ENCODE measurements at regions not wholly inside any gene's neighbourhood (a gene's known extent, or its start where the extent isn't known, plus 50 kb on each side); places are given as distances from the start of the nearest gene placed in this dataset.
A peak's percentile ranks its signal among the peaks of the same experiment; 100 is the strongest.

DNA sequence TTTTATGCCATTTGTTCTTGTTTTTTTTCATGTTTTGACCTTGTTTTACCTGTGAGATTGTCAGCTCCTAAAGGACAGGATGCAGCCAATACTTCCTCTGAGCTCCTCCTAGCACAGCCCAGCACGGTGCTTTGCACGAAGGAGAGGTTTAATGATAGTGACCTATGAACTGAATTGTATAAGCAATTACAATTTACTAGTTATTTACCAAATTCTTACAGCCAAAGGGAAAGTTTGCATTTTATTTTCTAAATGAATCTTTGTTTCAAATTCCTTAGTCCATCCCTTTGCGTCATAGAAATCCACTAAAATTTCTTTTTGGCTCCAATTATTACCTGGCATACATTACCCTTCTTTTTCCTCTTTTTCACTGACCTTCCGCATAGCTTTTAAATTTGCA lies 326.1 kb downstream of the TDRD15 start (continued):
- TF ChIP-seq ATF6 (CRISPR knock-in tag; IDR thresholded peaks at IDR 0.05) (no peak), CBFB (CRISPR knock-in tag; IDR thresholded peaks at IDR 0.05; ENCODE audit: low read depth) (no peak), ZNF423 (CRISPR knock-in tag; IDR thresholded peaks at IDR 0.05) (no peak), MXD4 (CRISPR knock-in tag; IDR thresholded peaks at IDR 0.05; ENCODE audit: borderline replicate concordance) (no peak), GABPB1 (CRISPR knock-in tag; IDR thresholded peaks at IDR 0.05) (no peak)

GRCh38 chr2:21451403-21451802 lies 327.6 kb downstream of the TDRD15 start:
- no peak overlapping the region for H3K4me3 Mint-ChIP-seq
- ATAC-seq (no peak), DNase-seq (ENCODE audit: low spot score) (no peak)
- no peak overlapping the region for H3K27ac Mint-ChIP-seq
- ChIA-PET CTCF (no interaction called here), POLR2A (no interaction called here)
- peaks cover 50% of the 10 kb centered on the region for H3K4me1 Mint-ChIP-seq
- TF ChIP-seq E2F4 (CRISPR knock-in tag; IDR thresholded peaks at IDR 0.05; ENCODE audit: borderline replicate concordance, low read depth) (no peak), NR1H2 (CRISPR knock-in tag; IDR thresholded peaks at IDR 0.05) (no peak), NFE2L1 (CRISPR knock-in tag; IDR thresholded peaks at IDR 0.05) (no peak), FOXJ3 (CRISPR knock-in tag; IDR thresholded peaks at IDR 0.05; ENCODE audit: borderline replicate concordance) (no peak), ZNF317 (CRISPR knock-in tag; IDR thresholded peaks at IDR 0.05; ENCODE audit: borderline replicate concordance, low read depth) (no peak), ZNF671 (CRISPR knock-in tag; IDR thresholded peaks at IDR 0.05) (no peak), KAT7 (CRISPR knock-in tag; IDR thresholded peaks at IDR 0.05; ENCODE audit: borderline replicate concordance) (no peak), PRRX2 (CRISPR knock-in tag; IDR thresholded peaks at IDR 0.05) (no peak), E2F5 (CRISPR knock-in tag; IDR thresholded peaks at IDR 0.05) (no peak), ELF4 (CRISPR knock-in tag; IDR thresholded peaks at IDR 0.05; ENCODE audit: low read depth) (no peak), ZBTB43 (CRISPR knock-in tag; IDR thresholded peaks at IDR 0.05) (no peak), EMX1 (CRISPR knock-in tag; IDR thresholded peaks at IDR 0.05) (no peak), TP53 (CRISPR knock-in tag; IDR thresholded peaks at IDR 0.05) (no peak), RELA (CRISPR knock-in tag; IDR thresholded peaks at IDR 0.05; ENCODE audit: borderline replicate concordance) (no peak)
- TF ChIP-seq, protein P1, sequence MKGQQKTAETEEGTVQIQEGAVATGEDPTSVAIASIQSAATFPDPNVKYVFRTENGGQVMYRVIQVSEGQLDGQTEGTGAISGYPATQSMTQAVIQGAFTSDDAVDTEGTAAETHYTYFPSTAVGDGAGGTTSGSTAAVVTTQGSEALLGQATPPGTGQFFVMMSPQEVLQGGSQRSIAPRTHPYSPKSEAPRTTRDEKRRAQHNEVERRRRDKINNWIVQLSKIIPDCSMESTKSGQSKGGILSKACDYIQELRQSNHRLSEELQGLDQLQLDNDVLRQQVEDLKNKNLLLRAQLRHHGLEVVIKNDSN (CRISPR knock-in tag; IDR thresholded peaks at IDR 0.05): no peak
- H3K36me3 Mint-ChIP-seq: no peaks in the 10 kb centered on the region
- H3K27me3 Mint-ChIP-seq (ENCODE audit: low read depth): peaks cover 3% of the 10 kb centered on the region
- peaks cover 2% of the 10 kb centered on the region; the same call in 1 of the 2 replicates for H3K9me3 Mint-ChIP-seq

DNA sequence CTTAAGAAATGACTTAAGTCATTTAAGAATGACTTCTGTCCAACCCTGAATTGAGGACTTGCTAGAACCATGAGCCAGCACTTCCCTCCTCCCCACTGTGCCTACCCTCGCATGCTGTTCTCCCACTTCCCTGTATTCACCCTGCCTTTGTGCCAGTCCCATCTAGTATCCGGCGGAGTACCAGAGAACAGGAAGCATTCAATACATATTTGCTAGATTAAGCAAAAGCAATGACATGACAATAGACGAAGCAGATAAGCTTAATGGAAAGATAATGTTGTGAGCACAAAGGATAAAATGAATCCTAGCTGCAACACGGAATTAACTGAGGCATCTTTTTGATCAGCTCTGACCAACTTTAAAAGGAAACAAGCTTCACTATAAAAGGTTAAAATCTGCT lies 328.5 kb downstream of the TDRD15 start:
- H3K4me1 Mint-ChIP-seq: peaks cover 56% of the 10 kb centered on the region
- POLR2A ChIA-PET: interaction anchor here (0.6 kb wide), 1 partner anchor 8 kb away, joined by 5 read pairs; no protein-coding TSS in a partner anchor
- H3K36me3 Mint-ChIP-seq: peaks cover 5% of the 10 kb centered on the region
- CTCF ChIA-PET: interaction anchor here (0.9 kb wide), 1 partner anchor 30 kb away, joined by 12 read pairs; no protein-coding TSS in a partner anchor
- peaks cover 3% of the 10 kb centered on the region for H3K27me3 Mint-ChIP-seq (ENCODE audit: low read depth)
- no peak overlapping the region for H3K4me3 Mint-ChIP-seq
- peaks cover 7% of the 10 kb centered on the region for H3K9me3 Mint-ChIP-seq
- DNase-seq (ENCODE audit: low spot score) (no peak), ATAC-seq (peak; percentile 30; the same call in 1 of the 2 replicates)
- no peak overlapping the region for H3K27ac Mint-ChIP-seq
- TF ChIP-seq ZBTB21 (CRISPR knock-in tag; IDR thresholded peaks at IDR 0.05; ENCODE audit: borderline replicate concordance): no peak
- TF ChIP-seq CREM (CRISPR knock-in tag; IDR thresholded peaks at IDR 0.05): no peak
- TF ChIP-seq, protein P2, sequence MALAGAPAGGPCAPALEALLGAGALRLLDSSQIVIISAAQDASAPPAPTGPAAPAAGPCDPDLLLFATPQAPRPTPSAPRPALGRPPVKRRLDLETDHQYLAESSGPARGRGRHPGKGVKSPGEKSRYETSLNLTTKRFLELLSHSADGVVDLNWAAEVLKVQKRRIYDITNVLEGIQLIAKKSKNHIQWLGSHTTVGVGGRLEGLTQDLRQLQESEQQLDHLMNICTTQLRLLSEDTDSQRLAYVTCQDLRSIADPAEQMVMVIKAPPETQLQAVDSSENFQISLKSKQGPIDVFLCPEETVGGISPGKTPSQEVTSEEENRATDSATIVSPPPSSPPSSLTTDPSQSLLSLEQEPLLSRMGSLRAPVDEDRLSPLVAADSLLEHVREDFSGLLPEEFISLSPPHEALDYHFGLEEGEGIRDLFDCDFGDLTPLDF (CRISPR knock-in tag; IDR thresholded peaks at IDR 0.05): no peak
- TF ChIP-seq, protein P3, sequence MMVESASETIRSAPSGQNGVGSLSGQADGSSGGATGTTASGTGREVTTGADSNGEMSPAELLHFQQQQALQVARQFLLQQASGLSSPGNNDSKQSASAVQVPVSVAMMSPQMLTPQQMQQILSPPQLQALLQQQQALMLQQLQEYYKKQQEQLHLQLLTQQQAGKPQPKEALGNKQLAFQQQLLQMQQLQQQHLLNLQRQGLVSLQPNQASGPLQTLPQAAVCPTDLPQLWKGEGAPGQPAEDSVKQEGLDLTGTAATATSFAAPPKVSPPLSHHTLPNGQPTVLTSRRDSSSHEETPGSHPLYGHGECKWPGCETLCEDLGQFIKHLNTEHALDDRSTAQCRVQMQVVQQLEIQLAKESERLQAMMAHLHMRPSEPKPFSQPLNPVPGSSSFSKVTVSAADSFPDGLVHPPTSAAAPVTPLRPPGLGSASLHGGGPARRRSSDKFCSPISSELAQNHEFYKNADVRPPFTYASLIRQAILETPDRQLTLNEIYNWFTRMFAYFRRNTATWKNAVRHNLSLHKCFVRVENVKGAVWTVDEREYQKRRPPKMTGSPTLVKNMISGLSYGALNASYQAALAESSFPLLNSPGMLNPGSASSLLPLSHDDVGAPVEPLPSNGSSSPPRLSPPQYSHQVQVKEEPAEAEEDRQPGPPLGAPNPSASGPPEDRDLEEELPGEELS (CRISPR knock-in tag; IDR thresholded peaks at IDR 0.05): no peak
- TF ChIP-seq ATF3 (CRISPR knock-in tag; conservative IDR thresholded peaks at IDR 0.05): no peak
- TF ChIP-seq FOXJ3 (CRISPR knock-in tag; IDR thresholded peaks at IDR 0.05; ENCODE audit: borderline replicate concordance): no peak
- no peak for TF ChIP-seq MYBL2 (CRISPR knock-in tag; IDR thresholded peaks at IDR 0.05)

Measured in WTC11 (cell line).